ENCODE measurements at regions not wholly inside any gene's neighbourhood (a gene's known extent, or its start where the extent isn't known, plus 50 kb on each side); places are given as distances from the start of the nearest gene placed in this dataset.

DNA sequence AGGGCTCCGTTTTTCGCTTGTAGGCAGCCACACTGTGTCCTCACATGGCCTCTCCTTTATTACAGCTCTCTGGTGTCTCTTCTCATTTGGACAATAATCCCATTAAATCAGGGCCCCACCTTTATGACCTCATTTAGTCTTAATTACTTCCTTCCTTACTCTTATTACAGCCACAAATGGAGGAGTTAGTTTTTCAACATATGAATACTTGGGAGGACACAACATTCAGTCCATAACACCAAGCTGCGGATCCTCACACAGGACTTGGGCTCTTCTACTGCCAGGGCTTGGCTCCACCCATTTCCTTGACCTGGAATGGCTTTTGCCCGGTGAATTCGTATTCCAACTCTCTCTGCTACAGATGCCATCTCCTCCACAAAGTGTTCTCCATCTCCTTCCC lies 74.3 kb upstream of the SLC7A14 start:
- TF ChIP-seq SUZ12 (IDR thresholded peaks at IDR 0.05; ENCODE audit: extremely low read depth, insufficient read depth, insufficient read length) = no peak
- TF ChIP-seq YY1 (IDR thresholded peaks at IDR 0.05; ENCODE audit: insufficient read depth, insufficient read length) = no peak
- TF ChIP-seq ZNF274 (IDR thresholded peaks at IDR 0.05; ENCODE audit: low read depth, low read length) = no peak
